GM19463 (cell line): ENCODE measurements at regions not wholly inside any gene's neighbourhood (a gene's known extent, or its start where the extent isn't known, plus 50 kb on each side); places are given as distances from the start of the nearest gene placed in this dataset.
A peak's percentile ranks its signal among the peaks of the same experiment; 100 is the strongest.
"Not testable (repeated sequence)": the region's sequence is repeated elsewhere in the genome, so short reads cannot be mapped to it uniquely, and the experiment has no call there.

Experiments
- ATAC-seq: cut with Tn5 transposase; IDR thresholded peaks from one replicate; pipeline ENCODE4 v1.9.1; 2021; ENCODE audit warnings: mild to moderate bottlenecking, moderate library complexity; ENCODE audit not compliant: unreplicated experiment

DNA sequence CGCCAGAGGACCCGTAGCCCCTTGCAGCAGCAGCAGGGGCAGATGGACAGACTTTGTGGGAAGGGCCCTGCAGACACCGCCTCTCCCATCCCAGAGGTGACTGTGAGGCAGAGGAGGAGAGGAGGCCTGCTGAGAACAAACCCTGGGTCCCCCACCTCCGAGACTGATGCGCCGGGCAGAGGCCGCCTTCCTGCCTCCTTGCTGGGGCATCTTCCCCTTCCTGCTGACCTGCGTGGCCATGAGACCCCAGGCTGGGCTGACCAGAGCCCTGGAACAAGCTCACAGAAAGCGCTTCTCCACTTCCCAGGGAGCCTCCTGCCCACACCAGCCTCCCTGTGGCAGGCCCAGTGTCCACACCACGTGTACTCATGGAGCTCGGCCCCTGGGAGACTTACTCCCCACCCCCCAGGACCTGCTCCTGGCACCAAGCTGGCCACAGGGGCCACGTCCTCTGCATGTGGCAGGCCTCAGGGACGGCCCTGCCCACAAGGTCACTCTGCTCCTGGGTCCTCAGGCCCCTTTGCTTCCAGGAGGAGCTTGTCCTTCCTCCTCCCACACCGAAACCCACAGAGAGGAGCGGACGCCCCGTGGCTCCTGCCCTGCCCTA lies 119.0 kb upstream of the ZNF469 start:
- not testable (repeated sequence) for ATAC-seq

DNA sequence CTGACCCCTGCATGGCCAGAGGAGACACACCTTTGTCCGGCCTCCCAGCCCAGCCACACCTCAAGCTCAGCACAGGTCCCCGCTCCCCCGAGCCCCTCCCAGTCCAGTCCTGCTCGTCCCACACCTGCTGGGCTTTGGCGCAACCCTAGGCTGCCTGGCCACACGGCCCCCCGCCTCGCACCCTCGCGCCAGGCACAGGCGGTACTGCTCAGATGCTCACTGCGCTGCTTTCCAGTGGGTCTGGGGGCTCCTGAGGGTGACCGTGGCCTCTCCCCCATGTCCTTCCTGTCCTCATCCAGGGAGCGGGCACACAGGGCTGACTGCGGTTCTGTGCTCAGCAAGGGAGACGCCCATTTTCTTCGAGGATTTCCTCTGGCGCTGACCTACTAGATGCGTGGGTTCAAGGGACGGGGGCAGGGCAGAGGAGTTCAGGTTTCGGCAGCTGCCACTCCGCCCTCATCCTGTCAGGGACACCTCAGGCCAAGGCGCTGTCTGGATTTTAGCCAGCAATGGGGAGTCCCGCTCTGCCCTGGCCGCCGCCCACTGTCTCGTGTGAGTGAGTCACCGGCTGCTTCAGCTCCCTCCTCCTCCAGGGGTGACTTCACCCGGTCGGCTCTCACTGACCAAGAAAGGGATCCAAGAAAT lies 118.0 kb upstream of the ZNF469 start:
- ATAC-seq, result peak; percentile 80

DNA sequence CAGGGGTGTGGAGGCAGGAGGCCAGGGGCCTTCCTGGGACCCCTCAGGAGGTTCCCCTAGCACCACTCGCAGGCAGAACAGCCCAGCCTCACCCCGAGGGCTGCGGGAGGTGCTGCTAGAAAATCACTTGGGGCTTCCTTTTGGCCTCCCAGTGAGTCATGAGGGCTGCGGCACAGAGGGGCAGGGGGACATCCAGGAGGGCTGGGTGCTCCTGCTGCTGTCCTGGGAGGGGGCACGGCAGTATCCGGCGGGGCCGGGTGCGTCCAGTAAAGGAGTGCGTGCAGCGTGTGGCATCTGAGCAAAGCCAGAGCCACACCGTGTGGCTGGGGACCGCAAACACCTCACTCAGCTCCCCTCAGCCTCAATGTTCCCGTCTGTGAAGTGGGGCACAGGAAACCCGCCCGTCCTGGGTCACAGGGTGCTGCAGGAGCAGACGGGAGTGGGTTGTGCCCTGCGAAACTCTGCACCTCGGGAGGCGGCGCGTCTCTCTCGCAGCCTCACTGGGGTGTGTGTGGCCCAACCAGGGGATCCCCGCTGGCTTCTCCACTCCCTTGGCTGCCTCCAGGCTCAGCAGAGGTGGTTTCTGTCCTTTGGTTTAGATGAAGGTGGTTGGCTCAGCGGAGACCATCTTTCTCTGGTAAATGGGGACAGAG lies 117.3 kb upstream of the ZNF469 start:
- ATAC-seq, result not testable (repeated sequence)

DNA sequence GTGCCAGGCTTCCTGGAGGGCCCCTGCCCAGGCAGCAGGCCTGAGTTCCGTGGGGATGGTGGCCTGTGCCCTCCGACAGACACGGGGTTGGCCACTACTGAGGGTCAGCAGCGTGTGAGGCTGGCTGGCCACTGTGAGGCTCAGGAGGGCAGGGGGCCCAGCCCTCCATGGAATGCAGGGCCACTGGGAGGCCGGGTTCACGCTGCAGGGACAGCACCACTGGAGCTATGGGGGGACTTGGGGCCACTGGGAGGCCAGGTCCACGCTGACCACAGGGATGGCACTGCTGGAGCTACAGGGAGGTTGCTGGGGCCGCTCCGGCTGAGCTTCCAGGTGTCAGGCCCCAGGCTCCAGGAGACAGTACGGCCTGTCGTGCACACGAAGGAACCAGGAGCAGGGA lies 116.7 kb upstream of the ZNF469 start:
- not testable (repeated sequence) for ATAC-seq

DNA sequence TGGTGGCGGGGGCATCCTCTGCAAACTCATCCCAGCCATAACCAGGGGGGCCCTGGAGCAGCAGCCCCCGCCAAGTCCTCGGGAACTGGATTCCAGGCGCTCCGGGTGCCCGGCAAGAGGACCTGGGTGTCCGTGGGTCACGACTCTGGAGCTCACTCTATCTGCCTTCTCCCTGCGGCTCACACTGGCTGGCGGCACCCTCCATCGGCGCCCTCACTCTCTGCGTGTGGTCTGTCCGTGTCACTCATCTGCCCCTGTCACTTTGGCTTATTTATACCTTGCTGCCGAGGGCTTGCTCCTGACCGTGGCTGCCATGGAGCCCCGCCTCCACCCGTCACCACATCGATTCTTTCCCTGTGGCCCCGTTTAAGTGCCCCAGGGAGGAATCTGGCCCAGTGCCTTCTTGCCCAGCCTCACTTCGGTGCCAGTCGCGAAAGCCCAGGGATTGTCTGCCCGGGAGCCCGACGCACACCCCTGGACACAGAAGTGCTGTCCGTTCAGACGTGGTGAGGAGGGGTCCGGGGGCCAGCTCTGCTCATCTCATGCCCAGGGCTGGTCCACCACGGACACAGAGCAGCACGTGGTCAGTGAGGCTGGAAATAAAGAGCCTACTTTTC lies 115.7 kb upstream of the ZNF469 start:
- not testable (repeated sequence) for ATAC-seq

DNA sequence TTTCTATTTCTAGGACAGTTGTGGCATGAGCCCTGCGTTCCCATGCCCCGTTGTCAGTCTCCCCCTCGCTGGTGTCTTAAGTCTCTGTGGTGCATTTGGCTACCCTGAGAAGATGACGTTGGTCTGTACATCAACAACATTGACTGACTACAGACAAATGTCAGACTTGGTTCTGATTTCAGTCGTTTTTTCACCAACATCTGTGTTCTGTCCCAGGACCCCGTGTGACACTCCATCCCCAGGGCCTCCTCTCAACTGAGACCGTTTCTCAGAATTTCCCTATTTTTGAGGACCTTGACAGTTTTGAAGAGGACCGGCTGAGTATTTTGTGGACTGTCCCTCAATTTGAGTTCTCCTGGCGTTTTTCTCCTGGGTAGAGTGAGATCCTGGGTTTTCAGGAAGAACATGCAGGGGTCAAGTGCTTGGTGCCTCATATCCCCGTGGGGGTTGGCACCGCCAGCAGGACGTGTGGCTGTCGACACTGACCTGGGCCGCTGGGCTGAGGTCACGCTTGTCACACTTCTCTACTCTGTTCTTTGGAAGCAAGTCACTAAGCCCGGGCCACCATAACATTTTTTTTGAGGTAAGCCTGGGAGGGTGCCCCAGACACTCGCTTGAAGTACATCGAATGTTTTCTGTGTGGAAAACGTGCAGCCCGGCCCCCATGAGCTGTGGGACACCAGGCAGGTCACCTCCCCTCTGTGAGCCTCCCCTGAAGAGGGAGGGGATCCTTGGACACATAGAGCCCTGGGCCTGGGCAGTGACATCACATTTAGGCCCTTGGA lies 114.4 kb upstream of the ZNF469 start:
- not testable (repeated sequence) for ATAC-seq

DNA sequence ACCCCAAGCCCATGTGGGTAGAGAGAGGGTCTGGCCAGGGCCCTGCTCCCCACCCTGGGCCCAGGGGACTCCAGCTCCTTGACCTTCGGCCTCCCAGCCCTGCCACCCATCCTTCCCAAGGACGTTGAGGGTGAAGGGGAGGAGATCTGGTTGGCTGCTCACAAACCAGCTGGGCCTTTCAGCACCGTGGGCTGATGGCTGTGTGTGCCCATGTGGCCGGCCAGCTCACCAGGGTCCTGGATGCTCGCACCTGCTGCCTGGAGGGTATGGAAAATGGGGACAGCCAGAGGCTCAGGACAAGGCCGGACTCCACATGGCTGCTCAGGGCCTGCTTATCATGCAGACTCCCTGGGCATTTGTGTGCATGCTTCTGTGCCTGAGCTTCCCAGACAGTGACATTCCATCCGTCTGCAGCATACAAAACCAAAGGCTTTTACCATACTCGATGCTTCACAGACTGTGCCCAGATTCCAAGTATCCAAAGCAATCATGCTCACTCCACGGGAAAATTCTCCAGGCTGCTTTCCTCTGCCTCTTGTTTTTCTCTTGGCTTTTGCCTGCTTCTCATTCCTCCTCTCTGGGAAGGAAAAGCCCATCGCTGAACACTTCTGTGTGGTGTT lies 112.5 kb upstream of the ZNF469 start:
- ATAC-seq, result not testable (repeated sequence)

DNA sequence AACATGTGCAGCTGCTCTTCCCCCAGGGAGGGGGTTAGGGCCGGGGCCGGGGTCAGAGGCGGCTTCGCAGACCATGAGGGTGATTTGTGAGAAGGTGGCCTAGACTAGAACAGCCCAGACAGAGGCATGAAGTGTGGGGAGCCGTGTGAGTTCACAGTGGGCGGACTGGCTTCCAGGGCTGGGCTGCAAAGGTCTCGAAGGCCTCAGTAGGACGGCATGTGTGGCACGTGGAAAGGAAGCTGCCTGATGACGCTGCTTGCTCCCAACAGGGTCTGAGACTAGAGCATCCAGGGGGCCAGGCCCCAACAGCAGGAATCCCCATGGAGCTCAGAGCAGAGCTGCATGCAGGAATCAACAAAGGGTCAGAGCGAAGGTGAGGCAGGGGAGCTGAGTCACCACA lies 111.5 kb upstream of the ZNF469 start:
- ATAC-seq, result not testable (repeated sequence)

DNA sequence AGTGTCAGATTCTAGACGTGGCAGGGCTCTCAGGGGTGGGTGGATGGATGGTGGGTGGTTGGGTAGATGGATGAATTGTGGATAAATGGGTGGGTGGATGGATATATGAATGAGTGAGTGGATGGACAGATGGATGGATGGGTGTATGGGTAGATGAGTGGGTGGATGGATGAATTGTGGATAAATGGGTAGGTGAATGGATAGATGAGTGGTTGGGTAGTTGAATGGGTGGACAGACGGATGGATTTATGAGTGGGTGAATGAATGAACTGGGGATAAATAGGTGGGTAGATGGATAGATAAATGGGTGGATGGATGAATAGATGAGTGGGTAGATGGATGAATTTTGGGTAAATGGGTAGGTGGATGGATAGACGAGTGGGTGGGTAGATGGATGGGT lies 111.0 kb upstream of the ZNF469 start:
- ATAC-seq, result not testable (repeated sequence)

DNA sequence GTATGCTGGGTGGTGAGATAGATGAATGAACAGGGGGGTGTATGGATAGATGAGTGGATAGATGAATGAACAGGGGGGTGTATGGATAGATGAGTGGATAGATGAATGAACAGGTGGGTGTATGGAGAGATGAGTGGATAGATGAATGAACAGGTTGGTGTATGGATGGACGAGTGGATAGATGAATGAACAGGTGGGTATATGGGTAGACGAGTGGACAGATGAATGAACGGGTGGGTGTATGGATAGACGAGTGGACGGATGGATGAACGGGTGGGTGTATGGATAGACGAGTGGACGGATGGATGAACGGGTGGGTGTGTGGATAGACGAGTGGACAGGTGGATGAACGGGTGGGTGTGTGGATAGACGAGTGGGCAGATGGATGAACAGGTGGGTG lies 110.3 kb upstream of the ZNF469 start:
- not testable (repeated sequence) for ATAC-seq

DNA sequence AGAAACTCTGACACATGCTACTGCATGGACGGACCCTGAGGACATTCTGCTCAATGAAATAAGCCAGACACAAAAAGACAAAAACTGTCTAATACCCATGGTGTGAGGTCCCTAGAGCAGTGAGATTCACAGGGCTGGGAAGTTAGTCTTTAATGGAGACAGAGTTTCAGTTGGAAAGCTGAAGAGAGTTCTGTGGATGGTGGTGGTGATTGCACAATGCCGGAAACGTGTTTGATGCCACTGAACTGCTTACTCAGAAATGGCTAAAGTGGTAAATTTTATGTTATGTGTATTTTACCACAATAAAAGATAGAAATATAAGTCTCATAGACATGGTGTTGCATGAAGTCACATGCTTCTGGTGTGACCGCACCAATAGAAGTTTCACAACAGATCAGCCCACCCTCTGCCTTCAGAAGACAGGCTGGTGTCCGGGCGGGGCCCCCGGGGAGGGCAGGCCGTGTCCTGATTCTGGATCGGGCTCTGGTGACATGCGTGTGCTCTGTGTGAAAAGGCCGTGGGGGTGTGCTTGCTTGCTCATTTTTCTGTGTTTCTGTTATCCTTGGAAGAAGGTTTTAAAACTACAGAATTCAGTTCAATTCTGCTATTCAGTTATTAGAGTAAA lies 108.5 kb upstream of the ZNF469 start:
- ATAC-seq, result not testable (repeated sequence)

DNA sequence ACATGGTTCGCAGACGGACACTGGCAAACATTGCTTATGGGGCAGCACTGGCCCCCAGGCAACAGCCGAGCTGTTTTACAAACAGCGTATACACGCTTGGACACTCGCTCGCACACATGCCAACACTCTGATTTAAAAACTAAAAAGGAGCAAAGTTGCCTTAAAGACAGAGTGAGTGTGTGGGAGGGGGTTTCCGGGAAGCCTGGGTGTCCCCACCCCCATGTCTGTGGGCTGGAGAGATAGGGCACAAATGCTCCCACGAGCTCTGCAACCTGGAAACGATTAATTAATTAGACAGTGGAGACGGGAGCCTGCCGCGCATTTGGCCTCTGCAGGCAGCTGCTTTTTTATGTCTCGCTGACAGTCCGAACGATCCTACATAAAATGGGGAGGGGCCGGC lies 107.9 kb upstream of the ZNF469 start:
- ATAC-seq, result no peak

DNA sequence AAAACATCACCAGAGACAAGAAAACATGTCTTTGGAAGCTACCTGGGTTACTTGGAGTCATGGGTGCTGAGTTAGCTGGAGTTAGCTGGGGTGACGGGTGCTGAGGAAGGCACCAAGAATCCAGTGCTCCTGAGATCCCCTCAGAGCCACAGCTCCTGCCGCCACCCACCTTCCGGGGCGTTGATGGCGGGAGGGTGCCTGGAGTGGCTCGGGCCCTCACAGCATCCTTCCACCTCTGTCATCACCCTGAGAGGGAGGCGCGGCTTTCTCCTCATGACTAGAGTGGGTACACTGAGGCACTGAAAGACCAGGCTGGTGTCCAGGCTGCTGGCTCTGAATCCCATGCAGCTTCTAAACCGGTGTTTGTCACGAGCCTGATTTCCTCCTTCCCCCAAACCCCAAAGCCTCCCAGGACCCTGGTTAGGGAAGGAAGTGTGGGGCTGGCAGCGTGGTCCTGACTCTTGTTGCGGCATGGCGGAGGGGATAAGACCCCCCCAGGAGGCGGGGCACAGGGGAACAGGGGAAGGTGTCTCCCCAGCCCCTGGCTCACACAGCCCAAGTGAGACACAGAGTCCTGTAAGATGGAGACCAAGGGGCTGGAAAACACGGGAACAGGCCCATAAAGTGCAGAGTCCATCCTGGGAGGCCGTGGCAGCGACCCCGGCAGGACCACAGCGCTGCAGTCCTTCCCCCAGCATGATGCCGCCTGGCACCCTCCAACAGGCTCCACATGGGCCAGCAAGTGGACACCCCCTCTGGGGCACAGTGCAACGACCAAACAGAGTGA lies 107.2 kb upstream of the ZNF469 start:
- ATAC-seq, result not testable (repeated sequence)

DNA sequence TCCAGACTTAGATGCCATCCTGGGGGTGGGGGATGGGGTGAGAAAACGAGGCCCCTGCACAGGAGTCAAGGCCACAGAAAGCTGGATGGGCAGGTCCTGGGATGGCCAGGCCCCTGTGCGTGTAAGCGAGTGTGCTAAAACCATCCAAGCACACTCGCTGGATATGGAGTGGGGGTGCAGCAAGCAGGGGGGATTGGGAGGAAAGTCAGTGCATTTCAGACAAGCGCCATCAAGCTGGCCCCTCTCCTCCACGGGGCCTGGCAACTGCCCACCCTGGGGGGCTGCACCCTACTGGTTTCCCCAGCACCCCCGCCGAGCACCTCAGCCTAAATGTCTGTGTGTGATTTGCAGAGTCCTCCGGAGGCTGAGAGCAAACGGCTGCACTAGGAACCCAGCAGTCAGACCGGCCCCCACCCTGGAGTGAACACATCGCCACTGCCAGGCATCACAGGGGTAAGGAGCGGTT lies 106.6 kb upstream of the ZNF469 start:
- not testable (repeated sequence) for ATAC-seq

DNA sequence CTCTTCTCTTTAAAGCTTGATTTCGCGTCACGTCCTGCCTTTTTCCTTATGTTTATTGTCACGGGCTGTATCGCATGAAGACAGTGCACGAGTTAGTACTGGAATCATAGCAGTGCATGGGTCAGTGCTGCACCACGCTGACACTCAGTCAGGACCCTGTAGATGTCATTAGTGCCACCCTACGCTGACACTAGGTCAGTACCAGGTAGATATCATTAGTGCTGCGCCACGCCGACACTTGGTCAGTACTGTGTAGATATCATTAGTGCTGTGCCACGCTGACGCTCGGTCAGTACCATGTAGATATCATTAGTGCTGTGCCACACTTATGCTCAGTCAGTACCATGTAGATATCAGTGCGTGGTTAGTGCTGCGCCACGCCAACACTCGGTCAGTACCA lies 106.2 kb upstream of the ZNF469 start:
- ATAC-seq, result no peak

DNA sequence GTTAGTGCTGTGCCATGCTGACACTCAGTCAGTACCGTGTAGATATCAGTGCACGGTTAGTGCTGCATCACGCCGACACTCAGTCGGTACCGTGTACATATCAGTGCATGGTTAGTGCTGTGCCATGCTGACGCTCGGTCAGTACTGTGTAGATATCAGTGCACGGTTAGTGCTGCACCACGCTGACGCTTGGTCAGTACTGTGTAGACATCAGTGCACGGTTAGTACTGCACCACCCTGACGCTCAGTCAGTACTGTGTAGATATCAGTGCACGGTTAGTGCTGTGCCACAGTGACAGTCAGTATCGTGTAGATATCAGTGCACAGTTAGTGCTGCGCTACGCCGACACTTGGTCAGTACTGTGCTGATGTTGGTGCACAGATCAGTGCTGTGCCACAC lies 102.8 kb upstream of the ZNF469 start:
- ATAC-seq, result no peak

DNA sequence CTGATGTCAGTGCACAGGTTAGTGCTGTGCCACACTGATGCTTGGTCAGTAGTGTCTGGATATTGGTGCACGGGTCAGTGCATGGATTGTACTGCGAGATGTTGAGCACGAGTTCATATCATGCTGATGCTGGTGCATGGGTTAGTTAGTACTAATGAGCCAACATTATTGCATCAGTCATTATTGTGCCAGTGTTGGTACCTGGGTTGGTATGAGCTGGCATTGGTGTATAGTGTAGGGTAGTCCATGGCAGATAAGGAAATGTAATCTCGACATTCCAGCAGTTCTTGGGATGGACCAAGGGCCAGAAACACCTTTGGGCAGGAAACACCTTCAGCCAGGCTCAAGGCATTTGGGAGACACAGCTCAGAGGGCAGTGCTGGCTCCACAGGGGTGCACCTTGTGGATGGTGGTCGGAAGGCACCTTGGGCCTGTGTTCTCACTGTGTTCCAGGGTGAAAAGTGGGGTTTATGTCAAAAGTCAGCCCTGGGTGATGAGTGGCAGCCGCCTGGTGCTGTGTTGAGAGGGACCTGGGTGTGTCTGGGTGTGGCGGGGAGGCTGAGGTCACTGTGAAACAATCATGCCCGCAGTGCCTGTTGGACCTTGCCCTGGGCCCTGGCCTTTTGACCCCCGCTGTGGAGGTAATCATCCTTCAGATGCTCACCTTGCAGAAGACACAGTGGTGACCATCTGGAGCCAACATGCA lies 100.7 kb upstream of the ZNF469 start:
- ATAC-seq, result no peak

DNA sequence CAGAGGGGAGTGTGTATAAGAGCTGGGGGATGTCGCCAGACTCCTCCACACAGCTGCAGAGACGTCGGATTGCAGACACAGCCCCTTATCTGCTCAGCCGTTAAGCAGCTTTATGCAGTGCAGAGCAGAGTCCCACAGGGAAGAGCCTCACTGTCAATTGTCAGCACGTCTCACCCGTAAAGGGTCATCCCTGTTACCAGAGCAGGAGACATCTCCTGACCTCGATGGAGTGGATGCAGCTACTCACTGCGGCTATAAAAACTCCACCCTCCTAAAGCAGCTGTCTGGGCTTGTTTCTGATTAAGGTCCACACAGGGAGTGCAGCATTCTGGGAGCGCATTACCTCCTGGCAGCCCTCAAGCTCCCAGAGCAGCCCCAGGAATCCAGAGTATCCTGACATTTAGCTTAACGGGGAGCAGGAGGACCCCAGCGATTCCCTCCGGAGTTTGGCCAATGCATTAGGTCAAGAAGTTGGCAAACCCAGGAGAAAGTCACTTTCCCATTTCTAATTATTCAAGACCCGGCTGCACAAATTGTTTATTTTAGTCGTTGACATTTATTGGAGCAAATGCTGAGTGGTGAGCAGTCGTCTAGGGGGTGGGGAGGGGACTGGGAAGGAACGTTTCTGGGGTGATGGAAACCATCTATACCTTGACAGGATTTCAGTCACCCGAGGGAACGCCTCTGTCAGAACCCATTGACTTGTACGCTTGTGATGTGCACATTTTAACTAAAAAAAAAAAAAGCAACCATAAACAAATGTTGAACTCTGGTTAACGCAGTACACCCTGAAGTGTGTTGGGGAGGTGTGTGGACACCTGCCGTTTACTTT lies 100.0 kb upstream of the ZNF469 start:
- ATAC-seq, result no peak
